Muscle of leg (tissue), 3 donors: ENCODE measurements at regions not wholly inside any gene's neighbourhood (a gene's known extent, or its start where the extent isn't known, plus 50 kb on each side); places are given as distances from the start of the nearest gene placed in this dataset.

Source experiments
- DNase-seq: peaks from one replicate; pipeline ENCODE4 v3.0.0; 2013
- H3K27ac ChIP-seq: one replicate; pipeline ENCODE4 v1.5.1; 2013; ENCODE audit warnings: mild to moderate bottlenecking, low read length, control low read depth
- H3K27me3 ChIP-seq: one replicate; pipeline ENCODE4 v1.6.1; 2013; ENCODE audit warnings: low read length; ENCODE audit not compliant: control insufficient read depth, insufficient read depth
- H3K36me3 ChIP-seq: one replicate; pipeline ENCODE4 v1.6.1; 2013; ENCODE audit warnings: low read length; ENCODE audit not compliant: control insufficient read depth, insufficient read depth
- H3K4me1 ChIP-seq: one replicate; pipeline ENCODE4 v1.6.1; 2013; ENCODE audit warnings: low read length; ENCODE audit not compliant: control insufficient read depth, insufficient read depth
- H3K4me3 ChIP-seq: one replicate; pipeline ENCODE4 v1.5.1; 2013; ENCODE audit warnings: low read length, control low read depth
- H3K9me3 ChIP-seq: replicated peaks from 2 replicates; pipeline ENCODE4 v1.6.1; 2013; ENCODE audit warnings: low read depth, low read length; ENCODE audit not compliant: control insufficient read depth
- WGBS: methylation state at CpG from one replicate; pipeline ENCODE4 v1.1.5; 2013; ENCODE audit warnings: missing lambda C conversion rate; ENCODE audit not compliant: insufficient coverage; 5-methylcytosine and 5-hydroxymethylcytosine counted together

DNA sequence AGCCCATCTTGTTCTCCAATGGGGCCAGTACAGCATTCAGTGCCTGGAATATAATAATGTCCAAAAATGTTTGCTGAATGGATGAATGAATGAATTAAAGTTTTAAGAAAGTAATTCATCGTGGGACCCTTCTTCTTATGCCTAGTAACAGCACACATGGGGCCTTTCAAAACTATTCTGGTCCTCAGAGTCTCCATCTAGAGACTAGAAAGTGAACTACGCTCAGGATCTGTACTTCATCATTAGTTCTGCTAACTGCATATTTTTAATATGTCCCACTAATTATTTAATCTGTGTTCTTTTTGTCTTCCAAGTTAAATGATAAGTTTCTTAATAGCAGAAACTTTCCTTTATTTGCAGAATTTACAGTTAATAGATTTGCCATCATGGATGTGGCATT is 172.5 kb downstream of the SMAD2 start:
- no peaks in the 10 kb centered on the region for H3K36me3 ChIP-seq
- no peak overlapping the region for H3K27ac ChIP-seq
- no peak overlapping the region for H3K4me3 ChIP-seq
- H3K9me3 ChIP-seq, result peaks cover 9% of the 10 kb centered on the region
- H3K4me1 ChIP-seq, result no peaks in the 10 kb centered on the region
- no peak for DNase-seq
- WGBS, result no CpG with 5 or more reads among the region's 2 CpGs
- H3K27me3 ChIP-seq, result no peaks in the 10 kb centered on the region

DNA sequence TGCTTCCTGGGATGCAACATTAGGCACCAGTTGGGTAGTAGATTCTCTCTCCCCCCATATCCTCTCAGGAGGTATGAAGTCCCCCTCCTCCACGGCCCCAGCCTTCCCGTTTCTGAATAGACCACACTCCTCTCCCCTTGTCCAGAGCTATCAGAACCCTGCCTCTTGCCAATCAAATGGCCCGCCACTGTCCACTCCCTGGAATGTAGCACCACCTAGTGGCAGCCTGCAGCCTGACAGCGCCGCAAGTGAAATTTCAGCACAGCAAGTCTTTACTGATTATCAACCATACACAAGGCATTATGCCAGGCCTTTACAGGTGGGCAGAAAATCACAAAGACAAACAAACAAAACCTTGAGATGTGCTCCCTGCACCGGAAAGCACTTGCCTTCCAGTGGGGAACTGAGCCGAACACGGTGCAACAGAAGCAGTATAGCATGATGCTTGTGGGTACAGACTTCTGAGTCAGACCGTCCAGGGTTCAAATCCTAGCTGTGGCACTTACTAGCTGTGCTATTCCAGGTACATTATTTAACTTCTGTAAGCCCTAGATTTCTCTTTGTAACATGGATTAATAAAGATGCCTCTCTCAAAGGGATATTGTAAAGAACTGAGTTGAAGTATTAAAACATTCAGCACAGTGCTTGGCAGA is 174.0 kb downstream of the SMAD2 start:
- Histone ChIP-seq H3K9me3 (peaks cover 9% of the 10 kb centered on the region), H3K4me3 (no peak overlapping the region), H3K36me3 (no peaks in the 10 kb centered on the region), H3K27ac (no peak overlapping the region), H3K4me1 (no peaks in the 10 kb centered on the region), H3K27me3 (no peaks in the 10 kb centered on the region)
- WGBS, result 26% methylated on average over 8 of the region's 9 CpGs
- peak; percentile 27 for DNase-seq

DNA sequence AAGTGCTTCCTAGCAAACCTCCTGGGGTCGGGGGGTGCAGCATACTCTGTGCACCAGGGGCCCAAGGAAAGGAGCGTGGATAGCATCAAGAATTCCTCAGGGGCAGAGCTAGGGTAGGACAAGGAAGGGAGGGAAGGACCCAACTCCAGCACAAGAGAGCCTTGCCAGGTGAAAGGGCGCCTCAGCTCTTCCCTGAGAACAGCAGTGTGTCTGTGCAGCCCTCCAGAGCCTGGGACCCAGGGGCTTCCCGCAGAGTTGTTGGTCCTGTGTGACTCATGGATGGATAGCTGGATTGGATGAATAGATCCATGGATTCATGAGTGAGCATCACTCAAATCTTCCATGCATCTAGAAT is 175.4 kb downstream of the SMAD2 start:
- no peaks in the 10 kb centered on the region for H3K36me3 ChIP-seq
- DNase-seq, result no peak
- H3K27ac ChIP-seq, result no peak overlapping the region
- H3K9me3 ChIP-seq, result peaks cover 5% of the 10 kb centered on the region
- no peaks in the 10 kb centered on the region for H3K4me1 ChIP-seq
- WGBS, result 81% methylated on average over 3 of the region's 4 CpGs
- H3K27me3 ChIP-seq, result peaks cover 5% of the 10 kb centered on the region
- H3K4me3 ChIP-seq, result no peak overlapping the region

- no peaks in the 10 kb centered on the region for H3K36me3 ChIP-seq
- H3K27me3 ChIP-seq, result peaks cover 5% of the 10 kb centered on the region
- H3K4me1 ChIP-seq, result no peaks in the 10 kb centered on the region
- no peak overlapping the region for H3K4me3 ChIP-seq
- no peak for DNase-seq
- H3K27ac ChIP-seq, result no peak overlapping the region
- whole genome bisulfite sequencing, result 42% methylated on average over 23 of the region's 29 CpGs
- H3K9me3 ChIP-seq, result no peaks in the 10 kb centered on the region
These were observed 176.0 kb downstream of the SMAD2 start for GRCh38 chr18:47754311-47755101.

DNA sequence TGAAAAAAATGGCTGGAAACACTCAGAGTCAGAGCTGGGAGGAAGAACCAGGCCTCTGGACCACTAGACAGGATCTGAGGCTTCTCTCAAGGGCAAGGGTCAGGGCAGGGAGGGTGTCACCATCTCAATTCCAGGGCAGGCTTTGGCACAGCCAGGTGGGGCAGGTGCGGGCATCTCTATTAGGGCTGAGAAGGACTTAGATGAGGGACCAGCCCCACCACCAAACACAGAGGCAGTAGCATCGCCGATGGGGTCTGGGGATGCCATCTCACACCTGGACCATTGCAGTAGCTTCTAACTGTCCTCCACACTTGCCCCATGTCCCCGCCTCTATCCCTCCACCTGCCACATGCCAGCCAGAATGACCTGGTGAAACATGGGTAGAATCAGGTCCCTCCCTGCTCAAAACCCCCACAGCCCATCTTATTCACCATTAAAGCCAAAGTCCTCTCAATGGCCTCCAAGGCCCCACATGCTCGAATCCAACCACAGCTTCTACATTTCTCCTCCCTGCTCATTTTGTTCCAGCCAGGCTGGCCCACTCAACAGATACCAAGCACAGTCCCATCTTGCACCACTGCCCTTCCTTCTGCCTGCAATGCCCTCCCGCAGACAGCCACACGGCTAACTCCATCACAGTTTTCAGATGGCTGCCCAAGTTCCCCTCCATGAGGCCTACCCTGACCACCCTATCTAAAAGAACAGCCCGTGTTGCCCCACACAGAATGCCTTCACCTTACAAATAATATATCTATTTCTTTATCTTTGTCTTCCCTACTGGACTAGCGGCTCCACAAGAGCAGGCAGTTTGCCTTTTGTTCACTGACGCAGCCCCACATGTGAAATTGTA is 177.4 kb downstream of the SMAD2 start:
- H3K4me3 ChIP-seq, result no peak overlapping the region
- H3K36me3 ChIP-seq, result no peaks in the 10 kb centered on the region
- H3K27ac ChIP-seq, result no peak overlapping the region
- peaks cover 15% of the 10 kb centered on the region for H3K27me3 ChIP-seq
- no peak for DNase-seq
- no peaks in the 10 kb centered on the region for H3K9me3 ChIP-seq
- 81% methylated on average over 6 of the region's 10 CpGs for WGBS
- peaks cover 4% of the 10 kb centered on the region for H3K4me1 ChIP-seq

GRCh38 chr18:47750889-47751423 is 179.5 kb downstream of the SMAD2 start:
- peaks cover 22% of the 10 kb centered on the region for H3K27me3 ChIP-seq
- H3K27ac ChIP-seq, result no peak overlapping the region
- H3K4me1 ChIP-seq, result peaks cover 4% of the 10 kb centered on the region
- DNase-seq, result no peak
- 71% methylated on average over 4 of the region's 8 CpGs for WGBS
- no peaks in the 10 kb centered on the region for H3K9me3 ChIP-seq
- no peak overlapping the region for H3K4me3 ChIP-seq
- no peaks in the 10 kb centered on the region for H3K36me3 ChIP-seq

DNA sequence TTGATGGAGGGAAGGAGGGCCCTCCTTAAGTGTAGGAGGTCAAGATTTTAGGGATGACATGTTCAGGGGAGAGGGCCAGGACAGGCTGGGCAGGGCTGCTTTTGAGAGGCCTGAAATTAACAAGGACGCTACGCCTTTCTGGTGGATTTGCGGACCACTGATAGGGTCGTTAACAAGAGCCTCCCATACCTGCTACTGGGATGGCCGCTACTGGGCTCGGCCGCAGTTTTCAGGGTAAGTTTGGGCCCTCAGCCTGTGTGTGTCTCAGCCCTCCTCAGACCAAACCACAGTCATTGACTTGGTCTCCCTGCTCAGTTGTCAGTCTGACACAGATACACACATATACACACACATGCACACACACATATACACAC is 180.9 kb downstream of the SMAD2 start:
- Histone ChIP-seq H3K27me3 (peaks cover 22% of the 10 kb centered on the region), H3K36me3 (no peaks in the 10 kb centered on the region), H3K9me3 (no peaks in the 10 kb centered on the region), H3K4me3 (no peak overlapping the region), H3K27ac (no peak overlapping the region), H3K4me1 (peaks cover 4% of the 10 kb centered on the region)
- WGBS, result 86% methylated on average over 7 of the region's 7 CpGs
- no peak for DNase-seq

- Histone ChIP-seq H3K27me3 (peaks cover 22% of the 10 kb centered on the region), H3K4me1 (peaks cover 4% of the 10 kb centered on the region), H3K4me3 (peak overlapping the region; percentile 30), H3K27ac (no peak overlapping the region), H3K9me3 (no peaks in the 10 kb centered on the region), H3K36me3 (no peaks in the 10 kb centered on the region)
- under 1% methylated on average over 41 of the region's 60 CpGs for WGBS
- peak; percentile 83 for DNase-seq
These were observed 181.4 kb downstream of the SMAD2 start for GRCh38 chr18:47748847-47749599.

DNA sequence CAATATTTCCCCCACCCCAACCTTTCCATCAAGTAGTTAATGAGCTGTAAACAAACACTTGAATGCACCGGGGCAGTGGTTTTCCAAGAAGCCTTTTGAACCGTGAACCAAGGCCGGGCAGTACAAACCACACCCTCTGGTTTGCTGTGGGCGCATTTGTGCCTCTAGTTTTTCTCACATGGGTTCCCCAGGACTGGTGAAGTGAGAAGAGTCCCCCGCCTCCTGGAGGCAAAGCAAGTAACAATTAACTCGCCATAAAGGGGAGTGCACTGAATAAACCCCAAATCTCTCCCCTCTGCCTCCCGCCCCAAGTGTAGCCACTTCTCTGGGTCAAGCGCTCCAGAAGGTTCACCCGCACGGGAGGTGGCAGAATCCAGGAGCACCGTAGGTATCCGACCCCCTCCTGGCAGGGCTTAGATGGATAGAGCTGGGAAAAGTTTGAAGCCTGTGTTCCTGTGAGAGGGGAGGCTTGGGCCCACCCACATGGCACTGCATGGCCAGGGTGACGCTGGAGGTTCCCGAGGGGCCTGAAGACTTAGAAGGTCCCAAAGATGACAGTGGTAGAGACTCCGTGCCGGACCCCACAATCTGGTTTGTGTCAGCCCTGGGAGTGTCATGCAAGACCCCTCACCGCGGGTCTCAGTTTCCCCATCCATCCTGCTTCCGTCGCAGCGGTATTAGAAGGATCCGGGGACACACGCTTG is 182.2 kb downstream of the SMAD2 start:
- Histone ChIP-seq H3K36me3 (no peaks in the 10 kb centered on the region), H3K4me3 (no peak overlapping the region), H3K4me1 (peaks cover 4% of the 10 kb centered on the region), H3K27ac (no peak overlapping the region), H3K27me3 (peaks cover 23% of the 10 kb centered on the region), H3K9me3 (no peaks in the 10 kb centered on the region)
- no peak for DNase-seq
- 69% methylated on average over 11 of the region's 23 CpGs for WGBS
